ENCODE measurements at regions not wholly inside any gene's neighbourhood (a gene's known extent, or its start where the extent isn't known, plus 50 kb on each side); places are given as distances from the start of the nearest gene placed in this dataset.
"Not testable (repeated sequence)": the region's sequence is repeated elsewhere in the genome, so short reads cannot be mapped to it uniquely, and the experiment has no call there.

- Histone ChIP-seq H3K4me3 (no peak overlapping the region), H3K27ac (no peak overlapping the region), H3K9me3 (no peaks in the 10 kb centered on the region), H3K36me3 (no peaks in the 10 kb centered on the region), H3K4me1 (no peaks in the 10 kb centered on the region), H3K27me3 (no peaks in the 10 kb centered on the region)
- TF ChIP-seq POLR2AphosphoS5 (IDR thresholded peaks at IDR 0.05; ENCODE audit: insufficient read depth in 1 of 2, low read depth in 1 of 2) (no peak), POLR2A (IDR thresholded peaks at IDR 0.05) (no peak)
- TF ChIP-seq, protein P1, sequence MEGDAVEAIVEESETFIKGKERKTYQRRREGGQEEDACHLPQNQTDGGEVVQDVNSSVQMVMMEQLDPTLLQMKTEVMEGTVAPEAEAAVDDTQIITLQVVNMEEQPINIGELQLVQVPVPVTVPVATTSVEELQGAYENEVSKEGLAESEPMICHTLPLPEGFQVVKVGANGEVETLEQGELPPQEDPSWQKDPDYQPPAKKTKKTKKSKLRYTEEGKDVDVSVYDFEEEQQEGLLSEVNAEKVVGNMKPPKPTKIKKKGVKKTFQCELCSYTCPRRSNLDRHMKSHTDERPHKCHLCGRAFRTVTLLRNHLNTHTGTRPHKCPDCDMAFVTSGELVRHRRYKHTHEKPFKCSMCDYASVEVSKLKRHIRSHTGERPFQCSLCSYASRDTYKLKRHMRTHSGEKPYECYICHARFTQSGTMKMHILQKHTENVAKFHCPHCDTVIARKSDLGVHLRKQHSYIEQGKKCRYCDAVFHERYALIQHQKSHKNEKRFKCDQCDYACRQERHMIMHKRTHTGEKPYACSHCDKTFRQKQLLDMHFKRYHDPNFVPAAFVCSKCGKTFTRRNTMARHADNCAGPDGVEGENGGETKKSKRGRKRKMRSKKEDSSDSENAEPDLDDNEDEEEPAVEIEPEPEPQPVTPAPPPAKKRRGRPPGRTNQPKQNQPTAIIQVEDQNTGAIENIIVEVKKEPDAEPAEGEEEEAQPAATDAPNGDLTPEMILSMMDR (IDR thresholded peaks at IDR 0.05), result no peak
- intact Hi-C loops (cut with DNase I), result no loop called here
- no peak for DNase-seq (ENCODE audit: extremely low spot score in 2 of 2)
Observed at GRCh38 chr16:8408855-8409567, 181.3 kb downstream of the TMEM114 start.

DNA sequence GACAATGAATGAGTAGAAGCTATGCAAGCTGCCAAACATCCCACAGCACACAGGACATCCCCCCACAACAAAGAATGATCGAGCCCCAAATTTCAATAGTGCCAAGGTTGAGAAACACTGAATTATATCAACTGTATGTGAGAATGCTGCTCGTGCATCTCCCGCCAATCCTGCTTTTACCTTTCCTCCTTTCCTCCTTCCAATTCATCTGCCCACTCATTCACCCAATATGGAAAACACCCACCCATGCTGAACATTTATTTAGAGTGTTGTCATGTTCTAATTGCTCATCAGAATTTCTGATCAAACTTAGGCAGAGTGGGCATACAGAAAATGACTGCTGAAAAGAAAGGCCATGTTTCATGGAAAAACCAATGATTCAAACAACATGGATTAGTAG is 183.0 kb downstream of the TMEM114 start:
- no peaks in the 10 kb centered on the region for H3K4me1 ChIP-seq
- H3K9me3 ChIP-seq, result no peaks in the 10 kb centered on the region
- H3K27me3 ChIP-seq, result no peaks in the 10 kb centered on the region
- H3K4me3 ChIP-seq, result no peak overlapping the region
- no peaks in the 10 kb centered on the region for H3K36me3 ChIP-seq
- intact Hi-C loops (cut with DNase I), result no loop called here
- no peak overlapping the region for H3K27ac ChIP-seq
- no peak for TF ChIP-seq POLR2AphosphoS5 (IDR thresholded peaks at IDR 0.05; ENCODE audit: insufficient read depth in 1 of 2, low read depth in 1 of 2)
- TF ChIP-seq POLR2A (IDR thresholded peaks at IDR 0.05), result no peak
- TF ChIP-seq, protein P1 (IDR thresholded peaks at IDR 0.05), result no peak
- no peak for DNase-seq (ENCODE audit: extremely low spot score in 2 of 2)

DNA sequence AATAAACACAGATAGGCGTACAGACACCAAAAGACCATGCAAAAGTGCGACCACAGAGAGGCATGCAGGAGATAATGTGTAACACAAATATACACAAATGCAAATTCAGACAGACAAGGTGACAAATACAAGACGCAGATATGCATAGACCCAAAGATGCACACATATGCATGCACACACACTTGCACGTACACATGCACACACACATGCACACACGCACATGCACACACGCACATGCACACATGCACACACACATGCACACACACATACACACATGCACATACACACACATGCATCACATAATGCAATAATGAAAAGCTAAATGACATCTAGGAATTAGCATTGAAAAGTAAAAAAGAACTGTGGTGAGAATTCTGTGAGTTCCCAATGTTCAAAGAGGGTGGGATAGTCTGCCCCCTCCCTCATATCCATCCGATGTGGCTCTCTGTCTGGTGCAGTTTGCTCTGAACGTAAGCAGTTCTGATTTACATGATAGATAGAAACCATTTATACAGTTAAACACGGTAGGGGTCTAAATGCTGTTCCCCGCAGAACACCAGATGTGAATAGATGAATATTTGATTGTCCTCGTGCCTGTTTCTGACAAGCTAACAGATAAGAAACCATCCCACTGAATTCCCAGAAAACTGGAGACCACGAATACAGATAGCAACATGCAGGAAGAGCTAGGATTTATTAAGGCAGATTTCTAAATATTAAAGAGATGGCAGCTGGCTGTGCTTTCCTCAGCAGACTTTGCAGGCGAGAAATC is 186.1 kb downstream of the TMEM114 start:
- no peak for DNase-seq (ENCODE audit: extremely low spot score in 2 of 2)
- H3K4me3 ChIP-seq, result no peak overlapping the region
- no peaks in the 10 kb centered on the region for H3K4me1 ChIP-seq
- H3K9me3 ChIP-seq, result no peaks in the 10 kb centered on the region
- TF ChIP-seq, protein P1 (IDR thresholded peaks at IDR 0.05), result no peak
- no peak for TF ChIP-seq POLR2AphosphoS5 (IDR thresholded peaks at IDR 0.05; ENCODE audit: insufficient read depth in 1 of 2, low read depth in 1 of 2)
- TF ChIP-seq POLR2A (IDR thresholded peaks at IDR 0.05), result no peak
- H3K27ac ChIP-seq, result no peak overlapping the region
- intact Hi-C loops (cut with DNase I), result no loop called here
- H3K27me3 ChIP-seq, result no peaks in the 10 kb centered on the region
- no peaks in the 10 kb centered on the region for H3K36me3 ChIP-seq

DNA sequence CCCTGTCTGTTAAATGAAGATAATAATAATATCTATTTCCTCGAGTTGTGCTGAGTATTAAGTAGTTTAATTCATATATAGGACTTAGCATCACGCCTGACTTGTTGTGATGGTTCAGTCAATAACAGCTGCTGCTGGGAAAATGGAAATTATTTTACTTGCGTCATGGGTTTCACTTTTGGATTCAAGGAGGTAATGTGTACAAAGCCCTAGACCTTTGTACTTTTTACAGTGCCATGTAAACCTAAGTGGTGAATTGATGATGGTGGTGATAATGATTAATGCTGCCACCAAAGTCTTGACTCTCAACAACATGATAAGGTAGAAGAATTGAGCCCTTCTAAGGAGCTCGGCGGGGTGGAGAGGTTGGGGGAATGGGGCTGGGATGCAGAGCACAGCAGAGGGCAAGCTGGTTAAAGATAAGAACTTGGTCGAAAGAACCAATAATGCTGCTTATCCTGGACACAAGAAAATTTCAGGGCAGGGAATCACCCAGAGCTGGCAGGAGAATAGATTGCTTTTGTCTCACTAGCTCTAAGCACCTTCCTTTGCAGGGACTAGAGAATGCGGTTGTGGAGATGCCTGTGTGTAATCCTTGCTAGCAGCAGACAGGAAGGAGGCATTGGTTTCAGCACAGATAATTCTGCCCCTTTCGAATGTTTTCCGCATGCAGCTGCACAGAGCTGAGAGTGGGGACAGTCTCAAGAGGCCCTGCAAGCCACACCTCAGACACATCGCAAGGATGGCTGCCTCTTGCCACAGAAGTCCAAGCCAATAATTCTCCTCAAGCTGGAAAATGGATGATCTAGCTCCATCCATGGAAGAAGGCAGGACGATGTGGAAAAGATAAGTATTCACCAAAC is 187.1 kb downstream of the TMEM114 start:
- no peaks in the 10 kb centered on the region for H3K36me3 ChIP-seq

DNA sequence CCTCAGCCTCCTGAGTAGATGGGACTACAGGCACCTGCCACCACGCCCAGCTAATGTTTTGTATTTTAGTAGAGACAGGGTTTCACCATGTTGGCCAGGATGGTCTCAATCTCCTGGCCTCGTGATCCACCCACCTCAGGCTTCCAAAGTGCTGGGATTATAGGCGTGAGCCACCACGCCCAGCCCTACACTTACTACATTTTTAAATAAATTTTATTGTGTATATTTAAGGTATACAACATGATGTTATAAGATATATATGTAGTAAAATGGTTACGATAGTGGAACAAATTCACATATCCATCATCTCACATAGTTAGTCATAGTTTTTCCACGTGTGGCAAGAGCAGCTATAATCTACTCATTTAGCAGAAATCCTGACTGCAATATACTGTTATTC is 189.6 kb downstream of the TMEM114 start:
- intact Hi-C loops (cut with DNase I); H3K36me3 ChIP-seq; DNase-seq (ENCODE audit: extremely low spot score in 2 of 2); H3K4me1 ChIP-seq; H3K9me3 ChIP-seq; H3K4me3 ChIP-seq; H3K27ac ChIP-seq; H3K27me3 ChIP-seq: not testable (repeated sequence)

More for the DNA sequence above, 187.1 kb downstream of the TMEM114 start:
- intact Hi-C loops (cut with DNase I), result no loop called here
- H3K4me3 ChIP-seq, result no peak overlapping the region
- no peaks in the 10 kb centered on the region for H3K4me1 ChIP-seq
- no peak overlapping the region for H3K27ac ChIP-seq
- no peaks in the 10 kb centered on the region for H3K27me3 ChIP-seq
- DNase-seq (ENCODE audit: extremely low spot score in 2 of 2), result no peak
- no peaks in the 10 kb centered on the region for H3K9me3 ChIP-seq
- TF ChIP-seq, protein P1 (IDR thresholded peaks at IDR 0.05), result no peak
- TF ChIP-seq POLR2A (IDR thresholded peaks at IDR 0.05) (no peak), POLR2AphosphoS5 (IDR thresholded peaks at IDR 0.05; ENCODE audit: insufficient read depth in 1 of 2, low read depth in 1 of 2) (no peak)

Measured in vagina (tissue), 2 donors.